ENCODE measurements at regions not wholly inside any gene's neighbourhood (a gene's known extent, or its start where the extent isn't known, plus 50 kb on each side); places are given as distances from the start of the nearest gene placed in this dataset.

- H3K9me3 Mint-ChIP-seq, result peaks cover 0 to 7% (median 0%) of the 10 kb centered on the region in 7 donors
- H3K36me3 ChIP-seq (replicated peaks in 1 of 2; ENCODE audit: control insufficient read depth in 1 of 2, insufficient read depth in 2 of 2, low read length in 2 of 2), result no peaks in the 10 kb centered on the region
- H3K4me1 Mint-ChIP-seq, result no peaks in the 10 kb centered on the region
- H3K27me3 ChIP-seq (ENCODE audit: control insufficient read depth in 2 of 2, insufficient read depth in 2 of 2, low read length in 2 of 2), result no peaks in the 10 kb centered on the region
- no peaks in the 10 kb centered on the region for H4K20me1 ChIP-seq (ENCODE audit: insufficient read depth, low read length)
- H3K4me2 ChIP-seq (replicated peaks; ENCODE audit: extremely low read depth, low read length, poor library complexity, severe bottlenecking), result no peak overlapping the region
- no peak for DNase-seq
- H3K9ac ChIP-seq (ENCODE audit: insufficient read depth, low read length, poor library complexity, severe bottlenecking), result no peak overlapping the region
- H3K79me2 ChIP-seq (ENCODE audit: insufficient read depth, low read length), result no peaks in the 10 kb centered on the region
- peaks cover 0 to 3% (median 3%) of the 10 kb centered on the region in 3 donors for H3K27me3 Mint-ChIP-seq (ENCODE audit: low read depth in 3 of 3)
- H3K9me3 ChIP-seq (replicated peaks in 1 of 2; ENCODE audit: control insufficient read depth in 1 of 2, insufficient read depth in 1 of 2, low read length in 2 of 2), result no peaks in the 10 kb centered on the region
- H3K27ac ChIP-seq (ENCODE audit: low read depth in 1 of 2, low read length in 2 of 2), result no peak overlapping the region
- H3K4me3 Mint-ChIP-seq, result no peak overlapping the region
- H3K27ac Mint-ChIP-seq, result no peak overlapping the region
- intact Hi-C loops (cut with micrococcal nuclease), result no loop called here
- no peak overlapping the region for H2AFZ ChIP-seq (ENCODE audit: insufficient read depth, low read depth, low read length, poor library complexity, severe bottlenecking)
- no peak for TF ChIP-seq CTCF (IDR thresholded peaks at IDR 0.05)
- H3K4me3 ChIP-seq (replicated peaks in 1 of 3; ENCODE audit: low read depth in 2 of 3, low read length in 3 of 3), result no peak overlapping the region
- H3K36me3 Mint-ChIP-seq, result no peaks in the 10 kb centered on the region
- WGBS (ENCODE audit: insufficient coverage), result no CpG with 5 or more reads among the region's 2 CpGs
- no peaks in the 10 kb centered on the region for H3K4me1 ChIP-seq (ENCODE audit: control insufficient read depth in 1 of 2, insufficient read depth in 2 of 2, low read length in 2 of 2)
These were observed 342.9 kb upstream of the PLXNA2 start for GRCh38 chr1:208587110-208587509.

- H3K4me1 Mint-ChIP-seq, result no peaks in the 10 kb centered on the region
- peak overlapping the region in 1 of 7 donors; percentile 2 for H3K27ac Mint-ChIP-seq
- no peak overlapping the region for H2AFZ ChIP-seq (ENCODE audit: insufficient read depth, low read depth, low read length, poor library complexity, severe bottlenecking)
- no peaks in the 10 kb centered on the region for H3K4me1 ChIP-seq (ENCODE audit: control insufficient read depth in 1 of 2, insufficient read depth in 2 of 2, low read length in 2 of 2)
- H3K27ac ChIP-seq (ENCODE audit: low read depth in 1 of 2, low read length in 2 of 2), result no peak overlapping the region
- H3K4me2 ChIP-seq (replicated peaks; ENCODE audit: extremely low read depth, low read length, poor library complexity, severe bottlenecking), result no peak overlapping the region
- H4K20me1 ChIP-seq (ENCODE audit: insufficient read depth, low read length), result no peaks in the 10 kb centered on the region
- H3K9me3 ChIP-seq (replicated peaks in 1 of 2; ENCODE audit: control insufficient read depth in 1 of 2, insufficient read depth in 1 of 2, low read length in 2 of 2), result no peaks in the 10 kb centered on the region
- H3K36me3 Mint-ChIP-seq, result no peaks in the 10 kb centered on the region
- H3K27me3 Mint-ChIP-seq (ENCODE audit: low read depth in 3 of 3), result peaks cover 0 to 3% (median 2%) of the 10 kb centered on the region in 3 donors
- TF ChIP-seq CTCF (IDR thresholded peaks at IDR 0.05), result no peak
- no peak overlapping the region for H3K4me3 ChIP-seq (replicated peaks in 1 of 3; ENCODE audit: low read depth in 2 of 3, low read length in 3 of 3)
- H3K4me3 Mint-ChIP-seq, result no peak overlapping the region
- WGBS (ENCODE audit: insufficient coverage), result no CpG with 5 or more reads among the region's 2 CpGs
- H3K9ac ChIP-seq (ENCODE audit: insufficient read depth, low read length, poor library complexity, severe bottlenecking), result no peak overlapping the region
- no peaks in the 10 kb centered on the region for H3K9me3 Mint-ChIP-seq
- intact Hi-C loops (cut with micrococcal nuclease), result no loop called here
- DNase-seq, result no peak
- H3K36me3 ChIP-seq (replicated peaks in 1 of 2; ENCODE audit: control insufficient read depth in 1 of 2, insufficient read depth in 2 of 2, low read length in 2 of 2), result no peaks in the 10 kb centered on the region
- no peaks in the 10 kb centered on the region for H3K27me3 ChIP-seq (ENCODE audit: control insufficient read depth in 2 of 2, insufficient read depth in 2 of 2, low read length in 2 of 2)
- no peaks in the 10 kb centered on the region for H3K79me2 ChIP-seq (ENCODE audit: insufficient read depth, low read length)
These were observed 349.3 kb upstream of the PLXNA2 start for GRCh38 chr1:208593306-208594006.
